Body of pancreas (tissue), 4 donors: ENCODE measurements at regions not wholly inside any gene's neighbourhood (a gene's known extent, or its start where the extent isn't known, plus 50 kb on each side); places are given as distances from the start of the nearest gene placed in this dataset.

Source experiments
- POLR2A ChIP-seq, 3 donors: fragments of 450-650 bp; IDR thresholded peaks; one replicate each; pipeline ENCODE4 v1.6.1; 2016; ENCODE audit warnings: antibody characterized with exemption in 3 of 3, mild to moderate bottlenecking in 2 of 3
- TF ChIP-seq, protein P1 (sequence below), 7 experiments: fragments of 450-650 bp in 4 of 7; fragments of 200-600 bp in 3 of 7; sonication (generic) in 3 of 7; IDR thresholded peaks; one replicate each; pipeline ENCODE4 v1.5.1; 2016 to 2019; ENCODE audit warnings: antibody characterized with exemption in 7 of 7

- no peak for TF ChIP-seq POLR2A (IDR thresholded peaks at IDR 0.05)
- TF ChIP-seq, protein P1, sequence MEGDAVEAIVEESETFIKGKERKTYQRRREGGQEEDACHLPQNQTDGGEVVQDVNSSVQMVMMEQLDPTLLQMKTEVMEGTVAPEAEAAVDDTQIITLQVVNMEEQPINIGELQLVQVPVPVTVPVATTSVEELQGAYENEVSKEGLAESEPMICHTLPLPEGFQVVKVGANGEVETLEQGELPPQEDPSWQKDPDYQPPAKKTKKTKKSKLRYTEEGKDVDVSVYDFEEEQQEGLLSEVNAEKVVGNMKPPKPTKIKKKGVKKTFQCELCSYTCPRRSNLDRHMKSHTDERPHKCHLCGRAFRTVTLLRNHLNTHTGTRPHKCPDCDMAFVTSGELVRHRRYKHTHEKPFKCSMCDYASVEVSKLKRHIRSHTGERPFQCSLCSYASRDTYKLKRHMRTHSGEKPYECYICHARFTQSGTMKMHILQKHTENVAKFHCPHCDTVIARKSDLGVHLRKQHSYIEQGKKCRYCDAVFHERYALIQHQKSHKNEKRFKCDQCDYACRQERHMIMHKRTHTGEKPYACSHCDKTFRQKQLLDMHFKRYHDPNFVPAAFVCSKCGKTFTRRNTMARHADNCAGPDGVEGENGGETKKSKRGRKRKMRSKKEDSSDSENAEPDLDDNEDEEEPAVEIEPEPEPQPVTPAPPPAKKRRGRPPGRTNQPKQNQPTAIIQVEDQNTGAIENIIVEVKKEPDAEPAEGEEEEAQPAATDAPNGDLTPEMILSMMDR (IDR thresholded peaks at IDR 0.05) = no peak
Observed at GRCh38 chr13:85910962-85911361, 111.7 kb upstream of the SLITRK6 start.
